ENCODE measurements at regions not wholly inside any gene's neighbourhood (a gene's known extent, or its start where the extent isn't known, plus 50 kb on each side); places are given as distances from the start of the nearest gene placed in this dataset.

- TF ChIP-seq CTCF (optimal IDR thresholded peaks at IDR 0.05 in 1 of 3, IDR thresholded peaks at IDR 0.05 in 1 of 3, conservative IDR thresholded peaks at IDR 0.05 in 1 of 3; ENCODE audit: extremely low read depth in 1 of 3, insufficient read depth in 2 of 3, low read length in 3 of 3) (no peak), EZH2 (IDR thresholded peaks at IDR 0.05; ENCODE audit: low read length) (no peak)
Observed at GRCh38 chr2:167415068-167415467, 526.8 kb downstream of the XIRP2 start.

Data from keratinocyte (primary cell).